Calu3 (cell line): ENCODE measurements at regions not wholly inside any gene's neighbourhood (a gene's known extent, or its start where the extent isn't known, plus 50 kb on each side); places are given as distances from the start of the nearest gene placed in this dataset.

Experiments
- BruUV-seq: library from RNA; stranded (reverse); fragments of 400-500 nt; replicated peaks from 2 replicates; lab custom pipeline; 2021; lab: Mats Ljungman, UMichigan
- CTCF ChIA-PET: fragments of 300-600 bp; sonication (Branson Sonifier 250); formaldehyde crosslinking; loops from one replicate; lab custom pipeline; 2022; ENCODE audit warnings: antibody characterized with exemption; lab: Charles Lee
- DNase-seq: peaks from one replicate; pipeline ENCODE4 v3.0.0; 2022
- H3K27ac Mint-ChIP-seq: one replicate; pipeline ENCODE4 v1.8.0; 2022; ENCODE audit warnings: mixed read lengths; ENCODE audit not compliant: unreplicated experiment
- H3K27me3 Mint-ChIP-seq: one replicate; pipeline ENCODE4 v1.8.0; 2022; ENCODE audit warnings: mixed read lengths; ENCODE audit not compliant: unreplicated experiment
- H3K36me3 Mint-ChIP-seq: one replicate; pipeline ENCODE4 v1.8.0; 2022; ENCODE audit warnings: mild to moderate bottlenecking, moderate library complexity, mixed read lengths; ENCODE audit not compliant: insufficient read depth, unreplicated experiment
- H3K4me1 Mint-ChIP-seq: one replicate; pipeline ENCODE4 v1.8.0; 2022; ENCODE audit warnings: mild to moderate bottlenecking, low read depth, mixed read lengths; ENCODE audit not compliant: unreplicated experiment
- H3K4me3 Mint-ChIP-seq: one replicate; pipeline ENCODE4 v1.8.0; 2022; ENCODE audit warnings: mild to moderate bottlenecking, low read depth, moderate library complexity, mixed read lengths; ENCODE audit not compliant: unreplicated experiment
- H3K9me3 Mint-ChIP-seq: one replicate; pipeline ENCODE4 v1.8.0; 2022; ENCODE audit warnings: low read depth, mixed read lengths; ENCODE audit not compliant: unreplicated experiment
- CTCF ChIP-seq: fragments of 200-600 bp; IDR thresholded peaks from one replicate; pipeline ENCODE4 v1.8.0; 2022; ENCODE audit warnings: antibody characterized with exemption; ENCODE audit not compliant: unreplicated experiment
- intact Hi-C: fragments of 100-400 bp; cut with micrococcal nuclease; formaldehyde crosslinking; loops from one replicate; pipeline ENCODE4 v1.10.0; 2022; ENCODE audit not compliant: unreplicated experiment

- no peak overlapping the region for H3K4me3 Mint-ChIP-seq
- intact Hi-C loops: no loop called here
- no peaks in the 10 kb centered on the region for H3K9me3 Mint-ChIP-seq
- H3K27me3 Mint-ChIP-seq: no peaks in the 10 kb centered on the region
- BruUV-seq: no TSS peak
- DNase-seq: no peak
- H3K27ac Mint-ChIP-seq: no peak overlapping the region
- no peak for TF ChIP-seq CTCF
- H3K4me1 Mint-ChIP-seq: no peaks in the 10 kb centered on the region
- CTCF ChIA-PET: no interaction called here
- H3K36me3 Mint-ChIP-seq: no peaks in the 10 kb centered on the region
Observed at GRCh38 chr7:119969054-119969453, 303.9 kb upstream of the KCND2 start.

- DNase-seq: no peak
- Mint-ChIP-seq H3K36me3 (no peaks in the 10 kb centered on the region), H3K27me3 (no peaks in the 10 kb centered on the region), H3K9me3 (no peaks in the 10 kb centered on the region), H3K27ac (no peak overlapping the region), H3K4me3 (no peak overlapping the region), H3K4me1 (no peaks in the 10 kb centered on the region)
- BruUV-seq: no TSS peak
- intact Hi-C loops: no loop called here
- TF ChIP-seq CTCF: no peak
- CTCF ChIA-PET: no interaction called here
Observed at GRCh38 chr7:119969763-119970162, 303.2 kb upstream of the KCND2 start.

GRCh38 chr7:119974972-119975371, 298.0 kb upstream of the KCND2 start:
- no TSS peak for BruUV-seq
- H3K4me1 Mint-ChIP-seq: no peaks in the 10 kb centered on the region
- no peaks in the 10 kb centered on the region for H3K36me3 Mint-ChIP-seq
- no peaks in the 10 kb centered on the region for H3K27me3 Mint-ChIP-seq
- H3K4me3 Mint-ChIP-seq: no peak overlapping the region
- H3K27ac Mint-ChIP-seq: no peak overlapping the region
- CTCF ChIA-PET: no interaction called here
- no peak for DNase-seq
- H3K9me3 Mint-ChIP-seq: no peaks in the 10 kb centered on the region
- intact Hi-C loops: no loop called here
- no peak for TF ChIP-seq CTCF

GRCh38 chr7:119982884-119983283, 290.1 kb upstream of the KCND2 start:
- Mint-ChIP-seq H3K9me3 (peaks cover 5% of the 10 kb centered on the region), H3K4me1 (no peaks in the 10 kb centered on the region), H3K4me3 (no peak overlapping the region), H3K27ac (no peak overlapping the region), H3K36me3 (no peaks in the 10 kb centered on the region), H3K27me3 (no peaks in the 10 kb centered on the region)
- DNase-seq: no peak
- no peak for TF ChIP-seq CTCF
- BruUV-seq: no TSS peak
- intact Hi-C loops: no loop called here
- CTCF ChIA-PET: no interaction called here

- no peak overlapping the region for H3K27ac Mint-ChIP-seq
- H3K9me3 Mint-ChIP-seq: peaks cover 5% of the 10 kb centered on the region
- DNase-seq: no peak
- H3K27me3 Mint-ChIP-seq: no peaks in the 10 kb centered on the region
- intact Hi-C loops: no loop called here
- H3K36me3 Mint-ChIP-seq: no peaks in the 10 kb centered on the region
- no TSS peak for BruUV-seq
- no peak for TF ChIP-seq CTCF
- H3K4me3 Mint-ChIP-seq: no peak overlapping the region
- H3K4me1 Mint-ChIP-seq: no peaks in the 10 kb centered on the region
- CTCF ChIA-PET: no interaction called here
Observed at GRCh38 chr7:119983468-119983867, 289.5 kb upstream of the KCND2 start.
